ENCODE measurements at regions not wholly inside any gene's neighbourhood (a gene's known extent, or its start where the extent isn't known, plus 50 kb on each side); places are given as distances from the start of the nearest gene placed in this dataset.

DNA sequence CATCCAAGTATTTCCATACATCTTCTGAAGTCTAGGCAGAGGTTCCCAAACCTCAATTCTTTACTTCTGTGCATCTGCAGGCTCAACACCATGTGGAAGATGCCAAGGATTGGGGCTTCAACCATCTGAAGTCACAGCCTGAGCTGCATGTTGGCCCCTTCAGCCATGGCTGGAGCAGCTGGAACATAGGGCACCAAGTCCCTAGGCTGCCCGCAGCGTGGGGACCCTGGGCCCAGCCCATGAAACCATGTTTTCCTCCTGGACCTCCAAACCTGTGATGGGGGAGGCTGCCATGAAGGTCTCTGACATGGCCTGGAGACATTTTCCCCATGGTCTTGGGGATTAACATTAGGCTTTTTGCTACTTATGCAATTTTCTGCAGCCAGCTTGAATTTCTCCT is 729.8 kb downstream of the KCNT2 start:
- no peak for TF ChIP-seq RAD21 (IDR thresholded peaks at IDR 0.05; ENCODE audit: low read depth)
- no peak for TF ChIP-seq ZFX (IDR thresholded peaks at IDR 0.05)
- no peak for TF ChIP-seq ZNF274 (IDR thresholded peaks at IDR 0.05; ENCODE audit: low read depth, low read length)
- no peak for TF ChIP-seq SRF (IDR thresholded peaks at IDR 0.05; ENCODE audit: low read depth)
- TF ChIP-seq SP1 (IDR thresholded peaks at IDR 0.05; ENCODE audit: low read depth): no peak
- no peak for TF ChIP-seq YY1 (IDR thresholded peaks at IDR 0.05; ENCODE audit: extremely low read depth, insufficient replicate concordance, low read depth, low read length)
- TF ChIP-seq ZBTB33 (IDR thresholded peaks at IDR 0.05; ENCODE audit: extremely low read depth, insufficient replicate concordance, low read length): no peak
- TF ChIP-seq, protein P1, sequence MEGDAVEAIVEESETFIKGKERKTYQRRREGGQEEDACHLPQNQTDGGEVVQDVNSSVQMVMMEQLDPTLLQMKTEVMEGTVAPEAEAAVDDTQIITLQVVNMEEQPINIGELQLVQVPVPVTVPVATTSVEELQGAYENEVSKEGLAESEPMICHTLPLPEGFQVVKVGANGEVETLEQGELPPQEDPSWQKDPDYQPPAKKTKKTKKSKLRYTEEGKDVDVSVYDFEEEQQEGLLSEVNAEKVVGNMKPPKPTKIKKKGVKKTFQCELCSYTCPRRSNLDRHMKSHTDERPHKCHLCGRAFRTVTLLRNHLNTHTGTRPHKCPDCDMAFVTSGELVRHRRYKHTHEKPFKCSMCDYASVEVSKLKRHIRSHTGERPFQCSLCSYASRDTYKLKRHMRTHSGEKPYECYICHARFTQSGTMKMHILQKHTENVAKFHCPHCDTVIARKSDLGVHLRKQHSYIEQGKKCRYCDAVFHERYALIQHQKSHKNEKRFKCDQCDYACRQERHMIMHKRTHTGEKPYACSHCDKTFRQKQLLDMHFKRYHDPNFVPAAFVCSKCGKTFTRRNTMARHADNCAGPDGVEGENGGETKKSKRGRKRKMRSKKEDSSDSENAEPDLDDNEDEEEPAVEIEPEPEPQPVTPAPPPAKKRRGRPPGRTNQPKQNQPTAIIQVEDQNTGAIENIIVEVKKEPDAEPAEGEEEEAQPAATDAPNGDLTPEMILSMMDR (IDR thresholded peaks at IDR 0.05 in 2 of 3, conservative IDR thresholded peaks at IDR 0.05 in 1 of 3; ENCODE audit: borderline replicate concordance in 1 of 3, insufficient read depth in 1 of 3, low read depth in 2 of 3, low read length in 2 of 3): no peak
- no peak for TF ChIP-seq POLR2A (IDR thresholded peaks at IDR 0.05; ENCODE audit: borderline replicate concordance, extremely low read depth, insufficient read depth, insufficient read length)
- no peak for TF ChIP-seq FOSL1 (IDR thresholded peaks at IDR 0.05; ENCODE audit: low read depth)
- TF ChIP-seq, protein P2, sequence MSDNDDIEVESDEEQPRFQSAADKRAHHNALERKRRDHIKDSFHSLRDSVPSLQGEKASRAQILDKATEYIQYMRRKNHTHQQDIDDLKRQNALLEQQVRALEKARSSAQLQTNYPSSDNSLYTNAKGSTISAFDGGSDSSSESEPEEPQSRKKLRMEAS (IDR thresholded peaks at IDR 0.05): no peak
- TF ChIP-seq CEBPB (IDR thresholded peaks at IDR 0.05; ENCODE audit: low read depth): no peak
- TF ChIP-seq, protein P3, sequence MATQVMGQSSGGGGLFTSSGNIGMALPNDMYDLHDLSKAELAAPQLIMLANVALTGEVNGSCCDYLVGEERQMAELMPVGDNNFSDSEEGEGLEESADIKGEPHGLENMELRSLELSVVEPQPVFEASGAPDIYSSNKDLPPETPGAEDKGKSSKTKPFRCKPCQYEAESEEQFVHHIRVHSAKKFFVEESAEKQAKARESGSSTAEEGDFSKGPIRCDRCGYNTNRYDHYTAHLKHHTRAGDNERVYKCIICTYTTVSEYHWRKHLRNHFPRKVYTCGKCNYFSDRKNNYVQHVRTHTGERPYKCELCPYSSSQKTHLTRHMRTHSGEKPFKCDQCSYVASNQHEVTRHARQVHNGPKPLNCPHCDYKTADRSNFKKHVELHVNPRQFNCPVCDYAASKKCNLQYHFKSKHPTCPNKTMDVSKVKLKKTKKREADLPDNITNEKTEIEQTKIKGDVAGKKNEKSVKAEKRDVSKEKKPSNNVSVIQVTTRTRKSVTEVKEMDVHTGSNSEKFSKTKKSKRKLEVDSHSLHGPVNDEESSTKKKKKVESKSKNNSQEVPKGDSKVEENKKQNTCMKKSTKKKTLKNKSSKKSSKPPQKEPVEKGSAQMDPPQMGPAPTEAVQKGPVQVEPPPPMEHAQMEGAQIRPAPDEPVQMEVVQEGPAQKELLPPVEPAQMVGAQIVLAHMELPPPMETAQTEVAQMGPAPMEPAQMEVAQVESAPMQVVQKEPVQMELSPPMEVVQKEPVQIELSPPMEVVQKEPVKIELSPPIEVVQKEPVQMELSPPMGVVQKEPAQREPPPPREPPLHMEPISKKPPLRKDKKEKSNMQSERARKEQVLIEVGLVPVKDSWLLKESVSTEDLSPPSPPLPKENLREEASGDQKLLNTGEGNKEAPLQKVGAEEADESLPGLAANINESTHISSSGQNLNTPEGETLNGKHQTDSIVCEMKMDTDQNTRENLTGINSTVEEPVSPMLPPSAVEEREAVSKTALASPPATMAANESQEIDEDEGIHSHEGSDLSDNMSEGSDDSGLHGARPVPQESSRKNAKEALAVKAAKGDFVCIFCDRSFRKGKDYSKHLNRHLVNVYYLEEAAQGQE (IDR thresholded peaks at IDR 0.05; ENCODE audit: low read depth): no peak
- TF ChIP-seq POLR2AphosphoS5 (IDR thresholded peaks at IDR 0.05; ENCODE audit: low read depth, low read length): no peak
- TF ChIP-seq TCF7L2 (IDR thresholded peaks at IDR 0.05; ENCODE audit: borderline replicate concordance, extremely low read depth, insufficient read depth, insufficient read length): no peak
- no peak for TF ChIP-seq EGR1 (IDR thresholded peaks at IDR 0.05; ENCODE audit: low read depth)
- TF ChIP-seq CBX3 (IDR thresholded peaks at IDR 0.05; ENCODE audit: low read depth): no peak
- no peak overlapping the region for H3K4me3 ChIP-seq (replicated peaks in 1 of 2; ENCODE audit: low read depth in 1 of 2, low read length in 2 of 2)
- no peak overlapping the region for H3K9ac ChIP-seq (ENCODE audit: low read length)
- H4K20me1 ChIP-seq (ENCODE audit: insufficient read depth): no peaks in the 10 kb centered on the region
- ChIA-PET POLR2A (no interaction called here), RAD21 (ENCODE audit: low non-redundant PET in 1 of 2, low total read pairs in 2 of 2, uncharacterized antibody in 2 of 2, unreplicated experiment in 2 of 2) (no interaction called here), CTCF (no interaction called here)
- no peaks in the 10 kb centered on the region for H3K9me2 ChIP-seq (ENCODE audit: insufficient read depth)
- ATAC-seq (no peak), DNase-seq (ENCODE audit: low read depth, low spot score) (no peak)
- no peak overlapping the region for H3K4me2 ChIP-seq (ENCODE audit: low read length)
- H3K27ac ChIP-seq (ENCODE audit: low read depth, low read length): no peak overlapping the region
- no peaks in the 10 kb centered on the region for H3K36me3 ChIP-seq (ENCODE audit: control insufficient read depth in 1 of 2, insufficient read depth in 2 of 2, low read length in 2 of 2)
- no peaks in the 10 kb centered on the region for H3K27me3 ChIP-seq (ENCODE audit: insufficient read depth, low read length)
- H3K4me1 ChIP-seq (ENCODE audit: control insufficient read depth in 1 of 2, insufficient read depth in 2 of 2, low read length in 2 of 2): no peaks in the 10 kb centered on the region
- no TSS peak for BruUV-seq (replicated peaks)
- H2AFZ ChIP-seq (ENCODE audit: low read depth, low read length, poor library complexity, severe bottlenecking): no peak overlapping the region
- intact Hi-C loops (cut with micrococcal nuclease): no loop called here
- no peaks in the 10 kb centered on the region for H3K79me2 ChIP-seq (ENCODE audit: insufficient read depth, low read length)
- no peaks in the 10 kb centered on the region for H3K9me3 ChIP-seq (ENCODE audit: control insufficient read depth in 1 of 2, insufficient read depth in 1 of 2, low read depth in 1 of 2, low read length in 2 of 2)

All from HCT116 (cell line).